LNCaP clone FGC (cell line): ENCODE measurements at regions not wholly inside any gene's neighbourhood (a gene's known extent, or its start where the extent isn't known, plus 50 kb on each side); places are given as distances from the start of the nearest gene placed in this dataset.

Experiments
- DNase-seq: peaks from one replicate; pipeline ENCODE4 v3.0.0-alpha.2; 2011; ENCODE audit warnings: low read depth
- H3K4me3 ChIP-seq: 2 replicates; pipeline ENCODE4 v1.5.1; 2011; ENCODE audit warnings: mild to moderate bottlenecking, low read depth, low read length, control low read depth
- TF ChIP-seq, protein P1 (sequence below): IDR thresholded peaks from 2 replicates; pipeline ENCODE4 v1.5.1; 2012; ENCODE audit warnings: mild to moderate bottlenecking; ENCODE audit not compliant: control insufficient read depth, insufficient read depth; ENCODE audit errors: extremely low read depth

DNA sequence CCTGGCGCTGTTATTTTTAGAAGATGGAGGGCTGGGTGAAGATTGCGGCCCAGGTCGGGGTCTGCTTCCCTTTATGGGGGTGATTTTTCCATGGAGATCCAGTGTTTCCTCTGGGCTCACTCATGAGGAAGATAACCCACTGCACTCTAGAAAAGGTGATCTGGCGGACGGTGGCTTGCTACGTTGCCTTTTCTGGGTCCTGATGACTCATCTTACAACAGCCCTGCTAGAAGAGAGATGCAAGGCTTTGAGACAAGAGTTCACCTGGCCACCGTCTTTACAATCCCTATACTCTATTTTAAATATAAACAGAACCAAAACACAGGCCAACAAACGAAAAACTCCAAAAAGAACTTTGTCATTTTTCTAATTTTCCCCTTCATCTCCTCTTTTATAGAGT is 182.1 kb upstream of the EXOC2 start:
- TF ChIP-seq, protein P1, sequence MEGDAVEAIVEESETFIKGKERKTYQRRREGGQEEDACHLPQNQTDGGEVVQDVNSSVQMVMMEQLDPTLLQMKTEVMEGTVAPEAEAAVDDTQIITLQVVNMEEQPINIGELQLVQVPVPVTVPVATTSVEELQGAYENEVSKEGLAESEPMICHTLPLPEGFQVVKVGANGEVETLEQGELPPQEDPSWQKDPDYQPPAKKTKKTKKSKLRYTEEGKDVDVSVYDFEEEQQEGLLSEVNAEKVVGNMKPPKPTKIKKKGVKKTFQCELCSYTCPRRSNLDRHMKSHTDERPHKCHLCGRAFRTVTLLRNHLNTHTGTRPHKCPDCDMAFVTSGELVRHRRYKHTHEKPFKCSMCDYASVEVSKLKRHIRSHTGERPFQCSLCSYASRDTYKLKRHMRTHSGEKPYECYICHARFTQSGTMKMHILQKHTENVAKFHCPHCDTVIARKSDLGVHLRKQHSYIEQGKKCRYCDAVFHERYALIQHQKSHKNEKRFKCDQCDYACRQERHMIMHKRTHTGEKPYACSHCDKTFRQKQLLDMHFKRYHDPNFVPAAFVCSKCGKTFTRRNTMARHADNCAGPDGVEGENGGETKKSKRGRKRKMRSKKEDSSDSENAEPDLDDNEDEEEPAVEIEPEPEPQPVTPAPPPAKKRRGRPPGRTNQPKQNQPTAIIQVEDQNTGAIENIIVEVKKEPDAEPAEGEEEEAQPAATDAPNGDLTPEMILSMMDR: no peak
- no peak overlapping the region for H3K4me3 ChIP-seq
- no peak for DNase-seq

GRCh38 chr6:872570-873125 is 179.7 kb upstream of the EXOC2 start:
- no peak overlapping the region for H3K4me3 ChIP-seq
- no peak for DNase-seq
- TF ChIP-seq, protein P1: no peak

DNA sequence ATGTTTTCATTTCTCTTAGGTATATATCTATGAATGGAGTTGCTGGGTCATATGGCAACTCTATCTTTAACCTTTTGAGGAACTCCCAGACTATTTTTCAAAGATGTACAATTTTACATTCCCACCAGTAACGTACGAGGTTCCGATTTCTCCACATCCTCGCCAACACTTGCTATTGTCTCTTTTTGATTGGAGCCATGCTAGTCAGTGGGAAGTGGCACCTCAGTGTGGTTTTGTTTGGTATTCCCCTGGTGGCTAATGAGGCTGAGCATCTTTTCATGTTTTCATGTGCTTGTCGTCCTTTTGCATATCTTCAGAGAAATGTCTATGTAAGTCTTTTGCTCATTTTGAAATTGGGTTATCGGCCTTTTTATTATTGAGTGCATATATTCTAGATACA is 178.6 kb upstream of the EXOC2 start:
- no peak for DNase-seq
- H3K4me3 ChIP-seq: no peak overlapping the region
- TF ChIP-seq, protein P1: no peak

DNA sequence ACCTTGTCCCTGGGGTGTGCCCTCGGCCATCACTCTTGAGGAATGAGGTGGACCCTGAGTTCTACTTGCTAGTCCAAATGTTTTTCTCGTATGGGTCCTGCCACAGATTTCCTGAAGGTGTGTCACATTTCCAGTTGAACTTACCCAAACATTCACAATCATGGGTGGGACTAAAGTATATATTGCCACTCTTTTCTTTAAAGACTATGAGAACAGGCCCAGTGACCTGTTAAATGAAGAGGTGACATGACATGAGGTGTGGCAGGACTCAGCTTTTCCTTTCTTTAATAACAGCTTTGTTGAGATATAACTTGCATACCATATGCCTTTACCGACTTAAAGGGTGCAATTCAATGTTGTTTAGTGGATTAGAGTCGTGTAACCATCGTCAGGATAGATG is 177.2 kb upstream of the EXOC2 start:
- DNase-seq: no peak
- H3K4me3 ChIP-seq: no peak overlapping the region
- TF ChIP-seq, protein P1: no peak

GRCh38 chr6:868201-868600 is 175.3 kb upstream of the EXOC2 start:
- no peak for DNase-seq
- TF ChIP-seq, protein P1: no peak

DNA sequence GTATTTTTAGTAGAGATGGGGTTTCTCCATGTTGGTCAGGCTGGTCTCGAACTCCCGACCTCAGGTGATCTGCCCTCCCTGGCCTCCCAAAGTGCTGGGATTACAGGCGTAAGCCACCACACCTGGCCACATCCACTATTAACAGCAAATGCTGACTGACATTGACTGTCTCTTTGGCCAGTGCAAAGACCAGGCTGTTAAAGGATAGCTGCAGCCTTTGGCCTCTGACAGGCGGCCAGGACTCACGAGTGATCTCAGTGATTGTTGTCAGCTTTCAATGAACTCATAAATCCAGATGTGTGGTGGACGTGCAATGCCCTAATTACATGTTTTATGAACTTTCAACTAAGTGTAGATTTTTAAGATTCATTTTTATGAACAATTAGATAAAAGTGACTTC is 174.4 kb upstream of the EXOC2 start:
- no peak overlapping the region for H3K4me3 ChIP-seq
- TF ChIP-seq, protein P1: no peak
- no peak for DNase-seq

More at GRCh38 chr6:868201-868600, 175.3 kb upstream of the EXOC2 start:
- no peak overlapping the region for H3K4me3 ChIP-seq

- TF ChIP-seq, protein P1: no peak
- DNase-seq: no peak
- no peak overlapping the region for H3K4me3 ChIP-seq
Measured at GRCh38 chr6:866316-866715, 173.4 kb upstream of the EXOC2 start.
